GM10266 (cell line): ENCODE measurements at regions not wholly inside any gene's neighbourhood (a gene's known extent, or its start where the extent isn't known, plus 50 kb on each side); places are given as distances from the start of the nearest gene placed in this dataset.

ENCODE experiments used
- DNase-seq: peaks from one replicate; pipeline ENCODE4 v3.0.0; 2012; ENCODE audit errors: extremely low spot score
- TF ChIP-seq, protein P1 (sequence below): IDR thresholded peaks from 2 replicates; pipeline ENCODE4 v1.5.1; 2012; ENCODE audit warnings: mild to moderate bottlenecking, low read depth; ENCODE audit not compliant: control insufficient read depth, insufficient read depth; ENCODE audit errors: missing control alignments

DNA sequence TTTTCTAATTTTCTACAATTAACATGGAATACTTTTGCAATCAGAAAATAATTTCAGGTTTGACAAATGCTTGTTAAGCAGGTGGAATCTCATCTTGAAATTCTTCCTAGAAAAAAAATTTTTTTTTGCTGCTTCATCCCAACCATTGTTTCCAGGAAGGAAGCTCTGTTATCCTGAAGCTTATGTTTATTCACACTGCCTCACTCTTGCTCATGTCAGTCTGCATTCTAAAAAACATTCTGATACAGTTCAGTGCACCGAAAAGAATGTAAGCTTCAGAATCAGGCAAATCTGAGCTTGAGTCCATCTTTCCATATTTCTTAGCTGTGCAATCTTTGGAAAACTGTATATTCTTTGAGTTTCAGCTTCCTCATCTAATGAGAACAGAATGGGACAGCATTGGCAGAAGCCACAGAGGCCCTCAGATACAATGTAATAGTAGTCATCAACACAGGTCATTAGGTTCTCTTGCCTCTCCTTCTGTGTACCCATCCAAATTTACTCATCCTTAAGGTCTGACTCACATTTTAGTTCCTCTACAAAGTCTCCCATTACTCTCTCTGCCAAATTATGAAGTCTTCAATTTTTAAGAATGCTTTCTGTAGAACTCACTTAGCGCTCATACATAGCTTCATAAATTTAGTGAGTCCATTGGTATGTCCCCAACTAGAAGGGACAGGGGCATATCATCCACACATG is 881.8 kb upstream of the NR2F2 start:
- no peak for DNase-seq
- TF ChIP-seq, protein P1, sequence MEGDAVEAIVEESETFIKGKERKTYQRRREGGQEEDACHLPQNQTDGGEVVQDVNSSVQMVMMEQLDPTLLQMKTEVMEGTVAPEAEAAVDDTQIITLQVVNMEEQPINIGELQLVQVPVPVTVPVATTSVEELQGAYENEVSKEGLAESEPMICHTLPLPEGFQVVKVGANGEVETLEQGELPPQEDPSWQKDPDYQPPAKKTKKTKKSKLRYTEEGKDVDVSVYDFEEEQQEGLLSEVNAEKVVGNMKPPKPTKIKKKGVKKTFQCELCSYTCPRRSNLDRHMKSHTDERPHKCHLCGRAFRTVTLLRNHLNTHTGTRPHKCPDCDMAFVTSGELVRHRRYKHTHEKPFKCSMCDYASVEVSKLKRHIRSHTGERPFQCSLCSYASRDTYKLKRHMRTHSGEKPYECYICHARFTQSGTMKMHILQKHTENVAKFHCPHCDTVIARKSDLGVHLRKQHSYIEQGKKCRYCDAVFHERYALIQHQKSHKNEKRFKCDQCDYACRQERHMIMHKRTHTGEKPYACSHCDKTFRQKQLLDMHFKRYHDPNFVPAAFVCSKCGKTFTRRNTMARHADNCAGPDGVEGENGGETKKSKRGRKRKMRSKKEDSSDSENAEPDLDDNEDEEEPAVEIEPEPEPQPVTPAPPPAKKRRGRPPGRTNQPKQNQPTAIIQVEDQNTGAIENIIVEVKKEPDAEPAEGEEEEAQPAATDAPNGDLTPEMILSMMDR = no peak

DNA sequence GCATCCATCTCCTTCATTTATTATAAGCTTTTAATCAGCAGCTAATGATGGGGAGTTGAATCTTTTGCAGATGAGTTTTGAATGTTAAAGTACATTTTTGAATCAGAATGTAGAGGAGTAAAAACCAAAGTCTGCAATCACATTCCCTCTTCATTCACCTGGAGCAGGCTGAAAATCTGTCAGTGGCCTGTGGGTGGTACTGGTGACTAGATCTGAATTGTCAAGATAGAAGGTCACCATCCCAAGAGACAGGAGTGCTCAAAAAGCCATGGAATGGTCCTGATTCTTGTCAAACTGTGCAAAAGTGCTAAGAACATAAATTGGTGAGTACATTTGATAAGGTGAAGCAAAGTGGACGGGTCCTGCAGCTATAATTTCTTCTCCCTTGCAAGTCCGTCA is 881.3 kb upstream of the NR2F2 start:
- no peak for DNase-seq
- TF ChIP-seq, protein P1 = no peak

DNA sequence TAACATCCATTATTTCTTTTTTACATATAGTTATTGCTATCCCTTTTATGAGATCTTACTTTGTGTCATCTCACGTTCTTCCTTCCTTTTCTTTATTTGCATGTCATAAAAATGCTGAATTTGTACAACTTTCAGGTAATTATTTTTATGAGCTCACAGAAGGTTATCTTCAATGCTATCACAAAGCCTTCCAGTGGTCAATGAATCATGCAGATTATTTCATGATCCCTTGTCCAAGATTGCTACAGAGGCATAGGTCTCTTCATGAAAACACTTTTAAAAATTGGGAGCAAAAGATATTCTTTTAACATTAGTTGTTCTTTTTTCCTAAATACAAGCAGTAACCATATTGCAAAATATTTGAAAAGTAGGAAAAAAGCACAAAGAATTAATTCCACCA is 880.1 kb upstream of the NR2F2 start:
- TF ChIP-seq, protein P1 = no peak
- DNase-seq = no peak

DNA sequence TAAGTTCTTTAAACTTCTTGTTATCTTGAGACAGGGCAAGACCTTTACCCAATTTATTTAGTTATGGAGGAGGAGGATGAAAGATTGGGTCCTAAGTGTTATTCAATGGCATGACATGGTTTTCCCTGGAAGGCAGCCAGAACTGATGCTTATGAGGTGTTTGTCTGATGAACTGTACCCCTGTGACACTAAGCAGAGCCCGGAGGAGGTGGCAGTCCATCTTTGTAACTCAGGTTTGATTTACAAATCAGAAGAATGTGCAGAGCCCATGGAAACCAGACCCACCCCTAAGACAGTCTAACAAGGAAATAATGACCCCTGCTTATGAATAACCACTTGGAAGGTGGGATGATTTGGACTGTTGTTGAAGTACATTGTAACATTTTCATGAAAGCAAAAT is 878.6 kb upstream of the NR2F2 start:
- no peak for DNase-seq
- TF ChIP-seq, protein P1 = no peak

DNA sequence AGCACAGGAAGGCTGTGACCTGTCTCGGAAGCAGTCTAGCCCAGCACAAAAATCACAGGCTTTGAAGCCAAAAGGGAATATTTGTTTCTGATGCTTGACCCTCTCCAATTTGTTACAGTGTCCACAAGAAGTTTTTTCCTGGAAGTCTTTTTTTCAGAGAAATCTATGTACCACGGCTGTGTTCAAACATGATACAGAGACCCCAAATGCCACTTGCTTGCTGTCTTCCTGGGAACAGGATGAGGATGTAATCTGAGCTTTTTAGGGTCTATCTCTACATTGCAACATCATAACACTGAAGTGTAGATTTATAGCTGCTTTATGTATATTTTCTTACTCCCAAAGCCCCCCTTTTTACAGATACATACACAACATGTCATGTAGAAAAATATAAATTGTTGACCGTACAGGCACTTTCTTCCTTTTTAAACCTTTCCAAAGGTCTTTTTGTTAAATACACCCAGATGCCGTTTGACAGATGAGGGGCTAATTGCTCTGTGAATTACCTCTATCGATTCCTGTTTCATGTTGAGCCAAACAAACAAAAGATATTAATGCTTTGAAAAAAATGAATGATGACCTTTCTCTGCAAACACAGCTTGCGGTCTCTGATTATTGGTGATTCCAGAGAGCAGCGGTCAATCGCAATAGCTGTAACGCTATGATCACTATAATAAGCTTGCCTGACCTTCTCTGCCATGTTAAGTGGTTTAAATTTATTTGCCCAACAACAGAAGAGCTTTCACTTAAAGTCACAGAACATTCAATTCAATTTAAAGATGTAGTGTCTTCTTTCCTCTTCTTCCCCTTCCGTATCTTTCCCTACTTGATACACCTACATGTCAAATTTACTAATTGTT is 875.9 kb upstream of the NR2F2 start:
- DNase-seq = no peak

DNA sequence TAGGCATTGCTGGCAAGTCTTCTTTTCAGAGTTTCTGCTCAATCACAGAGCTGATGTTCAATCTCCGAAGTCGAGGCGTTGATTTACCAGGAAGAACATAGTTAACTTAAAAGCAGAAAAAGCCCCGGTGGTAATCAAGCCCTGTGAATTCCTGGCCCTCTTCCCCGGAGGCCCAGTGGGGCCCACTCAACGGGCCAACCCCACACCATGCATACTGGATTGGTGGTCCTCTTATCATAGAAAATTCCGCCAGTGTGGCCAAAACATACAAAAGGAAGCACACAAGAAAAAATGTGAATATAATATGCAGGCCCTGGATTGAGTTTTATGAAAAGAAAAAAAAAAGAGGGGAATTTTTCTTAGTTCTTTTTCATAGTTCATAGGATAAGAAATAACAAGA is 873.0 kb upstream of the NR2F2 start:
- DNase-seq = no peak
- TF ChIP-seq, protein P1 = no peak

More for the DNA sequence above, 875.9 kb upstream of the NR2F2 start:
- TF ChIP-seq, protein P1 = no peak

DNA sequence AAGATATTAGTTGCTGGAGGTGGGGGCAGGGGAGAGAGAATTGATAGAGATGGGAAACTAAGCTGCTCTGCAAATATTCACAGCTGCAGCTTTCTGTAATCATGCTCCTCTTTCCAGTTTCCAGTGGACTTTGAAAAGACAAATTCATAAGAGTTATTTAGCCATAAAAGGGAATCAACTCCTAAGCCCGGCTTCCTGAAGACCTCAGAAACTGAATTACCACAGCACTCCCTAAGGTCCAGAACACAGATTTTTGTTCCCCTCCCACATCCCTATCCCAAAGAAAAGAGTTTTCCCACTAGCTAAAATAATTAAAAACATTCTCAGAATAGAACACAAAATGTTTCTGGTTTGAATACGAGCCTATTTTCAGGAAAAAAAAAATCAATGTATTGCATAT is 871.8 kb upstream of the NR2F2 start:
- no peak for DNase-seq
- TF ChIP-seq, protein P1 = no peak
